GM21717 (cell line): ENCODE measurements at regions not wholly inside any gene's neighbourhood (a gene's known extent, or its start where the extent isn't known, plus 50 kb on each side); places are given as distances from the start of the nearest gene placed in this dataset.

Source experiments
- ATAC-seq: cut with Tn5 transposase; IDR thresholded peaks from one replicate; pipeline ENCODE4 v1.9.1; 2021; ENCODE audit warnings: mild to moderate bottlenecking, moderate library complexity; ENCODE audit not compliant: unreplicated experiment

GRCh38 chr2:176496761-176497160 is 227.5 kb downstream of the MTX2 start:
- no peak for ATAC-seq

- no peak for ATAC-seq
These were observed 231.7 kb downstream of the MTX2 start for GRCh38 chr2:176500901-176501300.

DNA sequence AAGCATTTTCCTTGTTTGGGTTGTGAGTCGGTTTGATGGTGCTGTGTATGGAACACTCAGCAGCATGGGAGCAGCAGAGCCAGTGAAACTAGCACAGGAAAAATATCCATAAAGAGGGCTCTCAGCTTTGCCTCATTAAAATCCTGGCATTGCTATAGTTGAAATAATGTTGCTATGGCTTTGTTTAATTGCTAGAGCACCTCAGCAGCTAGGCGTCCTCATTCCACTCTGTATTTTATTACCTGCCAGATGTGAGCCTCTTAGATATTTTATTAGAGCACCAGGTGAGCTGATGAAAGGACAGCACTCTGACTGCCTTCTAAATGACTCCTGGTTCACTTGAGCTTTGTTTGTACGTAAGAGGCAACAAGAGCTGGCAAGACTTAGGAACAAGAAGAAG is 232.4 kb downstream of the MTX2 start:
- no peak for ATAC-seq

- ATAC-seq = no peak
These were observed 233.4 kb downstream of the MTX2 start for GRCh38 chr2:176502619-176503018.

DNA sequence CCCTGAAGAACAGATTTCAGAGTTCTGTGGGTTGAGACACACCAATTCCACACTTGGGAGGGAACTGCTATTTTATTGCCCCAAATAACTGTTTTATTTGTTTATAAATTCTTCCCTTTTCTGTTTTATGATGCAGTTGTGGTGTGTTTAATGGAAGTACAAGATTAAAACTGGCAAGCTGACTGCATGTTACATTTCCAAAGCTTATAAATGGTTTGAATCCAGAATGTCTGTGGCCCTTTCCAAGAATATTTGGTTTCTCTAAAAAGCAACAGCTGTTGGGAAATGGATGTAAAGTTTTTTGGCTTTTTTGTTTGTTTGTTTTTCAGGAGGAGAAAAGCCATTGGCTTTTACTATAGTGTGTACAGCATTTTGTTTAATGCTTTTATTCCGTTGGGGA is 234.5 kb downstream of the MTX2 start:
- no peak for ATAC-seq

DNA sequence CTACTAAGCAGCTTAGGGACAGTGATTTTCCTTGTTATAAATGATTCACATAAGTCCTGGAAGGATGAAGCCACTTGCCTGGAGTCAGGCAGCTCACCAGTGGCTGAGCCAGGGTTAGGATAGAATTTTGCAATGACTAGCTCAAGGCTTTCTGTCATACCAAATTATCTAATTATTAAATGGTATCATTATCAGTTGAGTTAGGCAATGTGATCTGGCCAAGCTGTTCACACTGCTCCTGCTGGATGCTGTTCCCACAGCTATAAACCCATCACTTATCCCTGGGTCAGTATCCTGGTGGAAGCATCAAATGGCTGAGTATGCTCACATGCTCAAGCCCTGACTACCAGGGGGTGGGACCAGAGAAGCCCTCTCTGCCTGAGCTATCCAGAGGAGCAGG is 235.2 kb downstream of the MTX2 start:
- no peak for ATAC-seq

DNA sequence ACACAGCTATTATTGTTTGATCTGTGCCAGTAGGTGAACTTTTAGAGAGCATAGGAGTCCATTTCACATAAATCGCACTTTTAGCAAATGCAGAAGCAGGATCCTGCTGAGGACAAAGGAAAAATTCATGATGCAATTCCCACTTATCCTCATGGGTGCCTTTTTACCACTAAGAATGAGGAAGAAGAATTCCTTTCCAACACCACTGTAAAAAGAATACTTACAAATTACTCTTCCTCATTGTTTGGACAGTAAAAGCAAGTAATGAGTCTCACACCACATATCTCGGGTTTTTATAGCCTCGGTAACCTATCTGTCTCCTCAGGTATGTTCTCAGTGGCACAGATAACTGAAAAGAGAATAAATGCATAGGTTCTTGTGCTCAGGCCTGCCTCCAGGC is 238.5 kb downstream of the MTX2 start:
- no peak for ATAC-seq

DNA sequence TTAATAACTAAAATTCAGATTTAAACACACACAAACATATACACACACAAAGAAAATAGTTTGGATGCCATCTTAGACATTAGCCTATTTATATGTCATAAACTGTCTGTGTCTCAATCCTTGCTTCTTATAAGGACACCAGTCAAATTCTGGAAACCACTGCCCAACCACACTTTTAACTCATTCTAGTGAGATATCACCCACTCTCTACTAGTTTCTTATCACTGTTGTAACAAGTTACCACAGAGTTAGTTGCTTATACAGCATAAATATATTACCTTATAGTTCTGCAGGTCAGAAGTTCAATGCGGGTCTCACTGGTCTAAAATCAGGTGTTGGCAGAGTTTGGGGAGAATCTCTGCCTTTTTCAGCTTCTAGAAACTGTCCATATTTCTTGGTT is 239.1 kb downstream of the MTX2 start:
- no peak for ATAC-seq

DNA sequence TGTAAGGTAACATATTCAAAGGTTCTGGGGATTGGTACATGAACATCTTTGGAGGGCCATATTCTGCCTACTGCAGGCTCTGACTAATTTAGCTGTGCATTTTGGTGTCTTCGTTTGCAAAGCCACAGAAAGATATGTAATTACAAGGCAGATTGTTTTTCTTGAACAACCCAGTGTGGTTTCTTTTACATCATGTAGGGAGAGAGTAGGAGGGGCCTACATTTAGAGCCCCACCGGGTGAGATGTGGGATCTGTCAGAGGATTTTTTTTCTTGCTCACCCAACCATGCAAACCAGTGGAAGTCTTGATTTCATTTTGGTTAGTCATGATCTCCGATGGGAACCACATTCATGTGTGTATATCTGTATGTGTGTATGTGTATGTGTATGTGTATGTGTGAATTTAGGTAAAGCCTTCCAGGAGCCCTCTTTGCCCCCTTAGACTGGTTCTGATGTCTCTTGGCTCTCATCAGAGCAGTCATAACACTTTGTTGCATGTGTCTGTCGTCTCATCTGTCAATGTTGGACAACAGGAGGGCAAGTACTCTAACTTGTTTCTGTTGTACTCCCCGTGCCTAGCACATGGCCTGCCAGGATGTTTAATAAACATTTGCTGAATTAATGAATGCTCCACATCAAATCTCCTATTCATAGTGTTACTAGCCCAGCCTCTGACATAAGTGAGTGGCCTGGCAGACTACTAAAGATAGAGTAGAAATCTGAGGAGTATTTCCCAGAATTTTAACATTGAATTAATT is 239.9 kb downstream of the MTX2 start:
- ATAC-seq = no peak

- ATAC-seq = no peak
These were observed 245.0 kb downstream of the MTX2 start for GRCh38 chr2:176514276-176514675.

GRCh38 chr2:176514805-176515500 is 245.7 kb downstream of the MTX2 start:
- no peak for ATAC-seq

DNA sequence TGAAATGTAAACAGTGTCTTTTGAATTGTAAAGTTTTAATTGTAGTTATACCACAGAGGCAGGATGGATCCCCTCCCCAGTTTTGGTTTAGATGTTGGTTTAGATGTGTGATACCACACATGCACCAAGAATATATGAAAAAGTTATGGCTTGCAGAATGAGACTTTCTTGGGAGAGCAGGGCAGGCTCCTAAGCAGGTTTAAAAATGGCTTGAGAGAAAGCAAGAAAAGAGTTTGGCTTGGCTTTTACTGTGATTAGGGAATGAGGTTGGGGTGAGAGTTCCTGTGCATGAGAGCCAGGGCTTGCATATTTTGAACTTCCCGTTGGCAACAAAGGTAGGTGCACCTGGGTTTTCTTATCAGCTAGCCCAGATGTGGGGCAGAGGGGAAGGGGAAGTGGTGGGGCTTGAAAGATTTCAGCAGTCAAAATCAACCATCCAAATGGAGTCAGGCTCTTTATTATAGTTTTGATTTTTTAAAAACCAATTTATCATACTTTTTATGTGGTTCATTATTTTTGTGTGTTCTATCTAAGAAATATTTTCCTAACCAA is 246.9 kb downstream of the MTX2 start:
- ATAC-seq = no peak

DNA sequence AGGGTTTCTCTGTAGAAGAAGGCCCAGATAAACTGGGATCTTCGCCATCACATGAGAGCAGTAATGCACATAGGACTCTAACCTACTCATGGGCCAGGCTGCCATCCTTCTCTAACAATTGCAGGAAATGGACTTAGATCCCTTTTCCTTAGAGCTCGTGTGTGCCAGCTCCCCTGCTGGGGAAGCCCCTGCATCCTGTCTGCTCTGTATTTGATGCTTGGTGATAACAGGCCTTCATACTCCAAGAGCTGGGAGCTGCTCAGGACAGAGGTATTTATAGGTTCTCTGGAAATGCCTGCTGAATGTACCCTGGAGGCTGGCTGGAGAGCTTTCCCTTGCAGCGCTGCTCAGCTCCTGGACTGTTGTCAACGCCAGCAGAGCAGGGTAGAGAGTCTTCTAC is 249.6 kb downstream of the MTX2 start:
- no peak for ATAC-seq

- ATAC-seq = no peak
These were observed 252.8 kb downstream of the MTX2 start for GRCh38 chr2:176521878-176522670.

- ATAC-seq = no peak
These were observed 255.8 kb downstream of the MTX2 start for GRCh38 chr2:176525086-176525485.

DNA sequence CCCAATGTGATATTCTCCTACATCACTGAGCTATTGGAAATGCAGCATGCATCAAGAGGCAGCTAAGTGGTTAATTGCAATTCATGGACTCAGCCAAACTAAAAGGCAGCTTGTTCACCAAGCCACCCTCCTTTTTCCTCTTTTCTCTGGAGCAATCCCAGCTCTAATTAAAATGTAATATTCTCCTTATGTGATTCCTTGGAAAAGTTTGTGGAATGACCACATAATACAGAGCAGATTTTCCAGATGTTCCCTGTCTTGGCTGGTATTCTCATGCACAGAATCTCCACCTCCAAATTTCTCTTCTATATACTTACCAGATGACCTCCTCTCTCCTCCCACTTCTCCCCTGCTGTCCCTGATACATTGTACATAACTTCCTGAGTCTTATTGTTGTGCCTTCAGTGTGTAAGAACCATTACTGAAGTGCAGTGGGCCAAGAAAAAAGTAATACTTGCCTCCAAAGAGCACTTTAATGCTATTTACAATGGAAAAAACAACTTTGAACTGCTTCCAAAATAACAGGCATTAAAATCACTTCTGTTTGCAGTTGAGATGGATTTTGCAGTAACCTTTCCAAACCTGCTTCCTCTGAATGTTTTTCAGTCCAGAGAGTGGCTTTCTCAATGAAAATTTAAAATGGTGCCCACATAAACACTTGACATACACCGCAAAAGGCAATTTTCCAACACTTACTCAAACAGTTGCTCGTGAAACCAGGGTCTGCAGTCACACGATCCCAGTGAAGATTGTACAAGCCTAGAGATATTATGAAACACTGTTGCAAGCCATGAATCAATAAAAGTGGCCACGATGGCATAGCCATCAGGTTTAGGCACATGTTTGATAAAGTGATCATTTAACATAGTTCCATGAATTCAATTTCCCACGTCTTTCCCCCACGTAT is 258.0 kb downstream of the MTX2 start:
- no peak for ATAC-seq

DNA sequence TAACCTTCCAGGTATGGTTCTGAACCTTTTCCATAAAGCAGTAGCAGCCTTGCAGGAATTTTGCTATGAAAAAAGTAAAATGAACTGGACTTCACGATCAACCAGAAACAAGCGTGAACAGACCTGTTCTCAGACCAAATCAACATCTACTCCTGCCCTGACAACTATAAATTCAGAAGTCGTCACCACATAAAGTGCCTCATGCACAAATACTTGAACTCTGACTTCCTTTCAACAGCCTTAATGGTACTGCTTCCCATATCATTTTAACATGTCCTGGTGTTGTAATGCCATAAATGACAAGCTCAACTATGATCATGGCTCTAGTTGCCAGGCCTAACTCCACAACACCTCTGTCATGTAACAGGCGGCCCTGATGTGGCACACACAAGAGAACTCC is 262.4 kb downstream of the MTX2 start:
- ATAC-seq = no peak

- ATAC-seq = no peak
These were observed 264.4 kb downstream of the MTX2 start for GRCh38 chr2:176533505-176534193.

DNA sequence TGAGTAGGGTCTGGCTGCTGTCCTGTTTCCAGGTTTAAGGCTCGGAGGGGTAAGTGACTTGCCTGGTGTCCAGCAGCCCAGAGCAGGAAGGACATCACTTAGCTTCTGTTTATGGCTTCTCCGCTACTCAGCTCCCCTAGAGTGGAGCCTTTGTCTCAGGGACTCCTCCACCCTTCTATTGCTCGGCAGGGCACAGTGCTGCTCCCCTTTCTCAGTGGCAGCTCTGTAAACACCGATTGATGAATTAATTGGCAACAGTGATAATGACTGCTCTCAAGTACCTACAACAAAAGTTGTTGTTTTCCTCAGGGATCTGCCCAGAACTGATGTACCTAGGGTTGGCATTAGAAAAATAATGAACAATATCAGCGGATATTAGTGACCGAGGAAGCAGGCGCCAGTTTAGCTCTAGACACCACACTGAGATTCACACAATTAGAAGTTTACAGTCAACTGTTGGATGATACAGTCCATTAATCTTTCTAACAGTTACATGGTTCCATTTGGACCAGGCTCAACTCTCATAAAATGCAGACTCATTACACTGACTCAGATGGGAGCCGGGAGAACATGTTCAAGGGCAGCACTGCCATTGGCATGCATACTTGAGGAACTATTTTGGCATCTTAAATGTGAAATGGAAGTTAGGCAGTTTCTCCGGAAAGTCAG is 265.7 kb downstream of the MTX2 start:
- ATAC-seq = no peak
